NCI-H1694 treated with DMSO at 0.1 percent for 48 hours (cell line): ENCODE measurements at regions not wholly inside any gene's neighbourhood (a gene's known extent, or its start where the extent isn't known, plus 50 kb on each side); places are given as distances from the start of the nearest gene placed in this dataset.

ENCODE experiments used
- DNase-seq: peaks from one replicate; lab custom pipeline; 2025; lab: John Stamatoyannopoulos, UW

- no peak for DNase-seq
Observed at GRCh38 chr12:29043069-29043468, 106.0 kb upstream of the FAR2 start.

GRCh38 chr12:29044799-29045198 lies 104.3 kb upstream of the FAR2 start:
- no peak for DNase-seq

- no peak for DNase-seq
Observed at GRCh38 chr12:29048787-29049186, 100.3 kb upstream of the FAR2 start.

- DNase-seq, result no peak
Observed at GRCh38 chr12:29050503-29050902, 98.6 kb upstream of the FAR2 start.

GRCh38 chr12:29051221-29051620 lies 97.9 kb upstream of the FAR2 start:
- DNase-seq, result no peak

- DNase-seq, result no peak
Observed at GRCh38 chr12:29053567-29053966, 95.5 kb upstream of the FAR2 start.

- DNase-seq, result no peak
Observed at GRCh38 chr12:29054858-29055663, 94.0 kb upstream of the FAR2 start.

- no peak for DNase-seq
Observed at GRCh38 chr12:29066011-29066588, 83.0 kb upstream of the FAR2 start.

GRCh38 chr12:29067430-29067829 lies 81.6 kb upstream of the FAR2 start:
- no peak for DNase-seq

- no peak for DNase-seq
Observed at GRCh38 chr12:29070309-29070708, 78.8 kb upstream of the FAR2 start.

- DNase-seq, result no peak
Observed at GRCh38 chr12:29071099-29071498, 78.0 kb upstream of the FAR2 start.

GRCh38 chr12:29072631-29073030 lies 76.4 kb upstream of the FAR2 start:
- DNase-seq, result no peak

GRCh38 chr12:29073631-29074239 lies 75.3 kb upstream of the FAR2 start:
- peak; percentile 76 for DNase-seq

GRCh38 chr12:29081101-29081500 lies 68.0 kb upstream of the FAR2 start:
- no peak for DNase-seq

- DNase-seq, result no peak
Observed at GRCh38 chr12:29082522-29082921, 66.6 kb upstream of the FAR2 start.

GRCh38 chr12:29086325-29087271 lies 62.5 kb upstream of the FAR2 start:
- no peak for DNase-seq

GRCh38 chr12:29088611-29089219 lies 60.4 kb upstream of the FAR2 start:
- DNase-seq, result peak; percentile 35
